Left lobe of liver (tissue), 2 donors: ENCODE measurements at regions not wholly inside any gene's neighbourhood (a gene's known extent, or its start where the extent isn't known, plus 50 kb on each side); places are given as distances from the start of the nearest gene placed in this dataset.

Experiments used
- ATAC-seq: fragments of 200-7000 bp; cut with Tn5 transposase; one replicate; pipeline ENCODE4 v1.9.1; 2020; ENCODE audit warnings: mild to moderate bottlenecking, moderate library complexity
- DNase-seq: peaks from one replicate; pipeline ENCODE4 v3.0.0-alpha.2; 2020; ENCODE audit warnings: low spot score
- donor health status: DM: no; HTN: no; CAD: no; lungs with moderate emphysema.
- donor health status: DM: no; HTN: yes; CAD: no.

- no peak for DNase-seq
- no peak for ATAC-seq
Observed at GRCh38 chr10:78928330-78928729, 140.4 kb upstream of the ZMIZ1 start.

GRCh38 chr10:78929541-78929940 lies 139.2 kb upstream of the ZMIZ1 start:
- ATAC-seq (no peak), DNase-seq (no peak)

- DNase-seq (no peak), ATAC-seq (no peak)
Observed at GRCh38 chr10:78931321-78932053, 137.3 kb upstream of the ZMIZ1 start.

- ATAC-seq: no peak
- no peak for DNase-seq
Observed at GRCh38 chr10:78932054-78932386, 136.7 kb upstream of the ZMIZ1 start.

- DNase-seq: no peak
- no peak for ATAC-seq
Observed at GRCh38 chr10:78932861-78933260, 135.9 kb upstream of the ZMIZ1 start.

- DNase-seq (no peak), ATAC-seq (peak; percentile 34)
Observed at GRCh38 chr10:78933828-78934531, 134.8 kb upstream of the ZMIZ1 start.

- no peak for ATAC-seq
- DNase-seq: no peak
Observed at GRCh38 chr10:78934532-78934898, 134.3 kb upstream of the ZMIZ1 start.

GRCh38 chr10:78934994-78935602 lies 133.7 kb upstream of the ZMIZ1 start:
- DNase-seq: no peak
- ATAC-seq: no peak

GRCh38 chr10:78935697-78936407 lies 132.9 kb upstream of the ZMIZ1 start:
- peak; percentile 20 for ATAC-seq
- no peak for DNase-seq

GRCh38 chr10:78936412-78937342 lies 132.1 kb upstream of the ZMIZ1 start:
- no peak for DNase-seq
- no peak for ATAC-seq

- DNase-seq: no peak
- ATAC-seq: no peak
Observed at GRCh38 chr10:78937393-78937792, 131.4 kb upstream of the ZMIZ1 start.

- DNase-seq (no peak), ATAC-seq (peak; percentile 38)
Observed at GRCh38 chr10:78937800-78938694, 130.7 kb upstream of the ZMIZ1 start.

- no peak for ATAC-seq
- no peak for DNase-seq
Observed at GRCh38 chr10:78938695-78939672, 129.8 kb upstream of the ZMIZ1 start.

GRCh38 chr10:78942091-78942501 lies 126.7 kb upstream of the ZMIZ1 start:
- no peak for DNase-seq
- ATAC-seq: no peak

GRCh38 chr10:78944723-78945312 lies 123.9 kb upstream of the ZMIZ1 start:
- no peak for DNase-seq

GRCh38 chr10:78945838-78946237 lies 122.9 kb upstream of the ZMIZ1 start:
- DNase-seq (no peak), ATAC-seq (no peak)

More at GRCh38 chr10:78944723-78945312, 123.9 kb upstream of the ZMIZ1 start:
- ATAC-seq: peak; percentile 45

GRCh38 chr10:78947226-78947625 lies 121.5 kb upstream of the ZMIZ1 start:
- ATAC-seq: no peak
- no peak for DNase-seq

GRCh38 chr10:78947733-78948132 lies 121.0 kb upstream of the ZMIZ1 start:
- no peak for ATAC-seq

More at GRCh38 chr10:78947733-78948132, 121.0 kb upstream of the ZMIZ1 start:
- no peak for DNase-seq
